ENCODE measurements at regions not wholly inside any gene's neighbourhood (a gene's known extent, or its start where the extent isn't known, plus 50 kb on each side); places are given as distances from the start of the nearest gene placed in this dataset.

- TF ChIP-seq PRDM4 (tag by site-specific recombination; IDR thresholded peaks at IDR 0.05) = no peak
- TF ChIP-seq ZNF558 (tag by site-specific recombination; IDR thresholded peaks at IDR 0.05) = no peak
- TF ChIP-seq ZNF394 (tag by site-specific recombination; IDR thresholded peaks at IDR 0.05; ENCODE audit: borderline replicate concordance) = no peak
- no peak for TF ChIP-seq ZNF202 (tag by site-specific recombination; IDR thresholded peaks at IDR 0.05; ENCODE audit: borderline replicate concordance)
- TF ChIP-seq ZNF362 (tag by site-specific recombination; IDR thresholded peaks at IDR 0.05) = no peak
- TF ChIP-seq ZNF311 (tag by site-specific recombination; IDR thresholded peaks at IDR 0.05; ENCODE audit: borderline replicate concordance) = no peak
Observed at GRCh38 chr11:107250017-107250416, 207.6 kb downstream of the CWF19L2 start (continued).

GRCh38 chr11:107249054-107249453 is 208.6 kb downstream of the CWF19L2 start:
- ChIA-PET POLR2A (no interaction called here), CTCF (no interaction called here)
- H3K27ac ChIP-seq (ENCODE audit: extremely low read depth, low read depth, low read length) = no peak overlapping the region
- H3K36me3 ChIP-seq (ENCODE audit: control insufficient read depth in 2 of 2, insufficient read depth in 1 of 2, low read length in 2 of 2) = no peaks in the 10 kb centered on the region
- no peak overlapping the region for H3K4me3 ChIP-seq (ENCODE audit: low read depth, low read length)
- H3K4me1 ChIP-seq (ENCODE audit: control insufficient read depth, insufficient read depth, low read length) = no peaks in the 10 kb centered on the region
- H3K9me3 ChIP-seq (ENCODE audit: control insufficient read depth, insufficient read depth, low read depth, low read length) = no peaks in the 10 kb centered on the region
- no peak for TF ChIP-seq ZNF518A (tag by site-specific recombination; conservative IDR thresholded peaks at IDR 0.05; ENCODE audit: low read depth)
- TF ChIP-seq ZNF521 (tag by site-specific recombination; IDR thresholded peaks at IDR 0.05) = no peak
- no peak for TF ChIP-seq ZNF335 (tag by site-specific recombination; conservative IDR thresholded peaks at IDR 0.05)
- no peak for TF ChIP-seq ZFP37 (tag by site-specific recombination; IDR thresholded peaks at IDR 0.05)
- TF ChIP-seq ZBTB6 (tag by site-specific recombination; IDR thresholded peaks at IDR 0.05) = no peak
- TF ChIP-seq ZFP41 (tag by site-specific recombination; IDR thresholded peaks at IDR 0.05; ENCODE audit: borderline replicate concordance) = no peak

- H3K4me3 ChIP-seq (ENCODE audit: low read depth, low read length) = no peak overlapping the region
- H3K27ac ChIP-seq (ENCODE audit: extremely low read depth, low read depth, low read length) = no peak overlapping the region
- ChIA-PET CTCF (no interaction called here), POLR2A (no interaction called here)
- H3K9me3 ChIP-seq (ENCODE audit: control insufficient read depth, insufficient read depth, low read depth, low read length) = no peaks in the 10 kb centered on the region
- no peaks in the 10 kb centered on the region for H3K4me1 ChIP-seq (ENCODE audit: control insufficient read depth, insufficient read depth, low read length)
- no peaks in the 10 kb centered on the region for H3K36me3 ChIP-seq (ENCODE audit: control insufficient read depth in 2 of 2, insufficient read depth in 1 of 2, low read length in 2 of 2)
- no peak for TF ChIP-seq ZNF513 (tag by site-specific recombination; IDR thresholded peaks at IDR 0.05)
- TF ChIP-seq ZNF658 (tag by site-specific recombination; IDR thresholded peaks at IDR 0.05) = no peak
- TF ChIP-seq ZNF324 (tag by site-specific recombination; IDR thresholded peaks at IDR 0.05) = no peak
- TF ChIP-seq EGR2 (tag by site-specific recombination; IDR thresholded peaks at IDR 0.05; ENCODE audit: low read depth) = no peak
- no peak for TF ChIP-seq HIC1 (tag by site-specific recombination; IDR thresholded peaks at IDR 0.05)
- TF ChIP-seq ZNF202 (tag by site-specific recombination; IDR thresholded peaks at IDR 0.05; ENCODE audit: borderline replicate concordance) = no peak
- TF ChIP-seq ZNF677 (tag by site-specific recombination; IDR thresholded peaks at IDR 0.05) = no peak
- TF ChIP-seq ZXDB (tag by site-specific recombination; IDR thresholded peaks at IDR 0.05) = no peak
Observed at GRCh38 chr11:107247167-107247861, 210.3 kb downstream of the CWF19L2 start.

Data from HEK293 (cell line).